ENCODE measurements at regions not wholly inside any gene's neighbourhood (a gene's known extent, or its start where the extent isn't known, plus 50 kb on each side); places are given as distances from the start of the nearest gene placed in this dataset.

- no peaks in the 10 kb centered on the region for H3K36me3 ChIP-seq (ENCODE audit: control insufficient read depth, insufficient read depth, low read length)
- H3K4me3 ChIP-seq (ENCODE audit: low read length): no peak overlapping the region
- no peak overlapping the region for H3K27ac ChIP-seq (ENCODE audit: low read depth, low read length)
- no peaks in the 10 kb centered on the region for H3K27me3 ChIP-seq (ENCODE audit: control insufficient read depth, insufficient read depth, low read length)
- H3K9ac ChIP-seq (ENCODE audit: low read length): no peak overlapping the region
- no peaks in the 10 kb centered on the region for H3K4me1 ChIP-seq (ENCODE audit: control insufficient read depth, insufficient read depth, low read length)
Observed at GRCh38 chr1:195012995-195013394, 1595.2 kb downstream of the KCNT2 start.

- H3K9ac ChIP-seq (ENCODE audit: low read length): no peak overlapping the region
- H3K27ac ChIP-seq (ENCODE audit: low read depth, low read length): no peak overlapping the region
- no peaks in the 10 kb centered on the region for H3K36me3 ChIP-seq (ENCODE audit: control insufficient read depth, insufficient read depth, low read length)
- no peaks in the 10 kb centered on the region for H3K4me1 ChIP-seq (ENCODE audit: control insufficient read depth, insufficient read depth, low read length)
- H3K4me3 ChIP-seq (ENCODE audit: low read length): no peak overlapping the region
- H3K27me3 ChIP-seq (ENCODE audit: control insufficient read depth, insufficient read depth, low read length): no peaks in the 10 kb centered on the region
Observed at GRCh38 chr1:195005338-195005737, 1602.9 kb downstream of the KCNT2 start.

DNA sequence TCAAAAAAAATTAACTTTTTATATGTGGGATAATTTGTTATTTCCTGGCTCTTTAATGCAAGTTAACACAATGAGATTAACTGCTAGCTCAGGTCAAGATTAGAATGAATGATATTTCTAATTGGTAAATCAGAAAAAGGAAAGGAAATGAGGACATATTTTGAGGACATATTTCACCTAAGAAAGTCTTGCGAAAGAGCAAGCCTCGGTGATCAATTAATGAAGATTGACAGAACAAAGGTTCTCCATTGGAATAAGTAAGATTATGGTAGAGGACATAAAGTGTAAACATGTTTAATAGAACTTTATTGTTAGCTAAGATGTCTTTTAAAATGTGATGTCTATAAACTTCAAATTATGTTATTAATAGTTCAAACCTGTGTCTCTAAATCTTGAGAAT lies 1617.8 kb downstream of the KCNT2 start:
- no peak overlapping the region for H3K27ac ChIP-seq (ENCODE audit: low read depth, low read length)
- no peaks in the 10 kb centered on the region for H3K36me3 ChIP-seq (ENCODE audit: control insufficient read depth, insufficient read depth, low read length)
- no peak overlapping the region for H3K9ac ChIP-seq (ENCODE audit: low read length)
- H3K4me3 ChIP-seq (ENCODE audit: low read length): no peak overlapping the region
- no peaks in the 10 kb centered on the region for H3K4me1 ChIP-seq (ENCODE audit: control insufficient read depth, insufficient read depth, low read length)
- H3K27me3 ChIP-seq (ENCODE audit: control insufficient read depth, insufficient read depth, low read length): no peaks in the 10 kb centered on the region

DNA sequence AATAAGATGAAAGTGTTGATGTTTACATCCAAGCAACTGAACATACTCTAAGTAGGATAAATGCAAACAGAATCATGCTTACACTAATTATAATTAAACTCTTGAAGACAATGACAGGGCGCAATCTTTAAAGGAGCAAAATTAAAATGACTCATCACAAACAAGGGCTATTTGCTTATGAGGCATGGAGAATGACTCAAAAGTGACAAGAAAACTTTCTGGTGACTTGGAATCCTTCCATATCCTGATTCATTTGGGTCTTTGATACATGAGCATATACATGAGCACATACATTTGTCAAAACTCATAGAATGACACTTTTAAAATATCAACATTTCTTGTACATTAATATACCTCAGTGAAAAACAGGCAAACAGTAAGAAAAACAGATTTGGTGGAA lies 1632.3 kb downstream of the KCNT2 start:
- Histone ChIP-seq H3K4me1 (ENCODE audit: control insufficient read depth, insufficient read depth, low read length) (no peaks in the 10 kb centered on the region), H3K9ac (ENCODE audit: low read length) (no peak overlapping the region), H3K27ac (ENCODE audit: low read depth, low read length) (no peak overlapping the region), H3K27me3 (ENCODE audit: control insufficient read depth, insufficient read depth, low read length) (no peaks in the 10 kb centered on the region), H3K36me3 (ENCODE audit: control insufficient read depth, insufficient read depth, low read length) (no peaks in the 10 kb centered on the region), H3K4me3 (ENCODE audit: low read length) (no peak overlapping the region)

GRCh38 chr1:194968916-194969315 lies 1639.3 kb downstream of the KCNT2 start:
- H3K27ac ChIP-seq (ENCODE audit: low read depth, low read length): no peak overlapping the region
- no peaks in the 10 kb centered on the region for H3K27me3 ChIP-seq (ENCODE audit: control insufficient read depth, insufficient read depth, low read length)
- H3K36me3 ChIP-seq (ENCODE audit: control insufficient read depth, insufficient read depth, low read length): no peaks in the 10 kb centered on the region
- H3K9ac ChIP-seq (ENCODE audit: low read length): no peak overlapping the region
- H3K4me3 ChIP-seq (ENCODE audit: low read length): no peak overlapping the region
- H3K4me1 ChIP-seq (ENCODE audit: control insufficient read depth, insufficient read depth, low read length): no peaks in the 10 kb centered on the region

DNA sequence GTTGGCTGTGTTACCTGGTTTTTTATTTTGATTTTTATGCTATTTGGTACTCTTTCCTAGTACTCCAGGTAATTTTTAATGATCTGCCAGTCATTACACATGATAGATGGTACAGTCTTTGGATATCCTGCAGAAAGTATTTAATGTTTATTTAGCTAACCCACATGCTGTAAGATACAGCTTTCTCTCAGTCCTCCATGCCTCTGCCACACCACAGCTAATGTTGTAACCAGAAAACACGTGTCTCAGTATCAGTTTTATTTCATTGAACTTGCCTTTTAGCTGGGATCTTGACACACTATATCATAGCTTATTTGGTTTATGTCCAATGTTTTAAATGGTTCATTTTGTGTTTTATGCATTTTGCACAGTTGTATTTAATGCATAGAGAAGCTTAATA lies 1648.4 kb downstream of the KCNT2 start:
- Histone ChIP-seq H3K36me3 (ENCODE audit: control insufficient read depth, insufficient read depth, low read length) (no peaks in the 10 kb centered on the region), H3K27ac (ENCODE audit: low read depth, low read length) (no peak overlapping the region), H3K4me3 (ENCODE audit: low read length) (no peak overlapping the region), H3K9ac (ENCODE audit: low read length) (no peak overlapping the region), H3K4me1 (ENCODE audit: control insufficient read depth, insufficient read depth, low read length) (no peaks in the 10 kb centered on the region), H3K27me3 (ENCODE audit: control insufficient read depth, insufficient read depth, low read length) (no peaks in the 10 kb centered on the region)

GRCh38 chr1:194952171-194952570 lies 1656.1 kb downstream of the KCNT2 start:
- no peak overlapping the region for H3K9ac ChIP-seq (ENCODE audit: low read length)
- no peaks in the 10 kb centered on the region for H3K36me3 ChIP-seq (ENCODE audit: control insufficient read depth, insufficient read depth, low read length)
- no peaks in the 10 kb centered on the region for H3K27me3 ChIP-seq (ENCODE audit: control insufficient read depth, insufficient read depth, low read length)
- no peaks in the 10 kb centered on the region for H3K4me1 ChIP-seq (ENCODE audit: control insufficient read depth, insufficient read depth, low read length)
- no peak overlapping the region for H3K27ac ChIP-seq (ENCODE audit: low read depth, low read length)
- no peak overlapping the region for H3K4me3 ChIP-seq (ENCODE audit: low read length)

DNA sequence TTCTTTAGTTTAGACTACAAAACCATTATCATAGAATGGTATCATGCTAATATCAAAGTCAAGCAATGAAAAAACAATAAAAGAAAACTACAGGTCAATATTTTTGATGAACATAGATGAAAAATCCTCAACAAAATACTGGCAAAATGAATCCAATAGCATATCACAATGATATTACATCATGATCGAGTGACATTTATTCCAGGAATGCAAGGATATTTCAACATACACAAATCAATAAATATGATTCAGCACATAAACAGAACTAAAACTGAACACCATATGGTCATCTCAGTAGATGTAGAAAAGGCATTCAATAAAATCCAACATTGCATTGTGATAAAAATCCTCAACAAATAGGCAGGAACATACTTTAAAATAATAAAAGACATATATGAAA lies 1657.7 kb downstream of the KCNT2 start:
- Histone ChIP-seq H3K27me3 (ENCODE audit: control insufficient read depth, insufficient read depth, low read length) (no peaks in the 10 kb centered on the region), H3K9ac (ENCODE audit: low read length) (no peak overlapping the region), H3K4me1 (ENCODE audit: control insufficient read depth, insufficient read depth, low read length) (no peaks in the 10 kb centered on the region), H3K36me3 (ENCODE audit: control insufficient read depth, insufficient read depth, low read length) (no peaks in the 10 kb centered on the region), H3K27ac (ENCODE audit: low read depth, low read length) (no peak overlapping the region), H3K4me3 (ENCODE audit: low read length) (no peak overlapping the region)

- Histone ChIP-seq H3K27ac (ENCODE audit: low read depth, low read length) (no peak overlapping the region), H3K36me3 (ENCODE audit: control insufficient read depth, insufficient read depth, low read length) (no peaks in the 10 kb centered on the region), H3K4me3 (ENCODE audit: low read length) (no peak overlapping the region), H3K4me1 (ENCODE audit: control insufficient read depth, insufficient read depth, low read length) (no peaks in the 10 kb centered on the region), H3K27me3 (ENCODE audit: control insufficient read depth, insufficient read depth, low read length) (no peaks in the 10 kb centered on the region), H3K9ac (ENCODE audit: low read length) (no peak overlapping the region)
Observed at GRCh38 chr1:194940336-194941030, 1667.8 kb downstream of the KCNT2 start.

GRCh38 chr1:194935864-194936263 lies 1672.4 kb downstream of the KCNT2 start:
- Histone ChIP-seq H3K36me3 (ENCODE audit: control insufficient read depth, insufficient read depth, low read length) (no peaks in the 10 kb centered on the region), H3K4me3 (ENCODE audit: low read length) (no peak overlapping the region), H3K27me3 (ENCODE audit: control insufficient read depth, insufficient read depth, low read length) (no peaks in the 10 kb centered on the region), H3K9ac (ENCODE audit: low read length) (no peak overlapping the region), H3K27ac (ENCODE audit: low read depth, low read length) (no peak overlapping the region), H3K4me1 (ENCODE audit: control insufficient read depth, insufficient read depth, low read length) (no peaks in the 10 kb centered on the region)

DNA sequence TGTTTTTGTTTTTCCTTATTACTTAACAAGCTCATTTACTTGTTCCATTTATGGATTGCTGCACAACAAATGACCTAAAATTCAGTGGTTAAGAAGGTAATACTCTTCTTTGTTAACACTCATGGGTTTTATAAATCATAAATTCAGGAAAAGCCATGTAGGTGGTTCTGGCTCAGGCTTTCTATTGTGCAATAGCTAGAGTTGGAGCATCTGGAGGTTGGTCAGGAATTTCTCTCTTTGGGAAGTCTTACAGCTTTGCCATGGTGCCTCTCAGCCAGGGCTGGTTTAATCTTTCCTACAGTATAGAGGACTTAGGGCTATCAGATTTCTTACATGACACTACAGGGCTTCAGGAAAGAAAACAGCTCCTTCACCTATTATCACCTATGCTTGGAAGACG lies 1677.1 kb downstream of the KCNT2 start:
- Histone ChIP-seq H3K9ac (ENCODE audit: low read length) (no peak overlapping the region), H3K4me1 (ENCODE audit: control insufficient read depth, insufficient read depth, low read length) (no peaks in the 10 kb centered on the region), H3K4me3 (ENCODE audit: low read length) (no peak overlapping the region), H3K36me3 (ENCODE audit: control insufficient read depth, insufficient read depth, low read length) (no peaks in the 10 kb centered on the region), H3K27ac (ENCODE audit: low read depth, low read length) (no peak overlapping the region), H3K27me3 (ENCODE audit: control insufficient read depth, insufficient read depth, low read length) (no peaks in the 10 kb centered on the region)

DNA sequence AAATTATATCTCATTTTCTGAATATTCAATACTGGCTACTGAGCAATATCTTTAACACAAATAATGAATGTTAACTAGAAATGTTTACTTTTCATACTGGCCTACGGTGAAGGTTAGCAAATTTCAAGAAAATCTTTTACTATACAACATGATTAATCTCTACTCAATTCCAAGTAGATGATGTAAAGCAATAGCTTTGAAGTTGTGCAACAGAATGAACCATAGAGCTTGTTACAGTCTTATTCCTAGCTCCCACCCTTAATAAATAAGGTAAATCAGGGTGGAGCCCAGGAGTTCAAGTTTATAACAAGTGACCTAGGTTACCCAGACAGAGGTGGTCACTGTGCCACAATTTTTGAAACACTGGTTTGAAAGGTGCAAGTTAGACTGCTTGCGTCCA lies 1678.1 kb downstream of the KCNT2 start:
- Histone ChIP-seq H3K27me3 (ENCODE audit: control insufficient read depth, insufficient read depth, low read length) (no peaks in the 10 kb centered on the region), H3K4me1 (ENCODE audit: control insufficient read depth, insufficient read depth, low read length) (no peaks in the 10 kb centered on the region), H3K27ac (ENCODE audit: low read depth, low read length) (no peak overlapping the region), H3K36me3 (ENCODE audit: control insufficient read depth, insufficient read depth, low read length) (no peaks in the 10 kb centered on the region), H3K9ac (ENCODE audit: low read length) (no peak overlapping the region), H3K4me3 (ENCODE audit: low read length) (no peak overlapping the region)

DNA sequence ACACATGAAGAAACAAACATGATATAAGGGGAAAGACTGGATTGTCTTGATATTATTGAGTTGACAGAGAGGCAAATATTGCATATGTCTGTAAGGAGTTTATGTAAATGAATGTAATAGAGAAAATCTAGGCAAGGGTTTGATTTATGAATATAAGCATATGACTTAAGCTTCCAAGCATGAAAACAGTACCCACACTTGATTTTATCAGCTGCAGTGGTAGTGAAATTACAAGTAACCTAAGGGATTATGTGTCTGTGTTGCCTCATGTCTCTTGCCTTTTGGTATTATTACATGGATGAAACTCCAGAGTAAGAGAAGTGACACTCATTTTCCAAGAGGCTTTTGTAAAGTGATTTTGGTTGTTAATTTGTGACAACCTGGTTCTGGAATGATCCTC lies 1678.9 kb downstream of the KCNT2 start:
- H3K4me3 ChIP-seq (ENCODE audit: low read length): no peak overlapping the region
- H3K4me1 ChIP-seq (ENCODE audit: control insufficient read depth, insufficient read depth, low read length): no peaks in the 10 kb centered on the region
- H3K27ac ChIP-seq (ENCODE audit: low read depth, low read length): no peak overlapping the region
- no peaks in the 10 kb centered on the region for H3K36me3 ChIP-seq (ENCODE audit: control insufficient read depth, insufficient read depth, low read length)
- H3K27me3 ChIP-seq (ENCODE audit: control insufficient read depth, insufficient read depth, low read length): no peaks in the 10 kb centered on the region
- no peak overlapping the region for H3K9ac ChIP-seq (ENCODE audit: low read length)
